ENCODE measurements at regions not wholly inside any gene's neighbourhood (a gene's known extent, or its start where the extent isn't known, plus 50 kb on each side); places are given as distances from the start of the nearest gene placed in this dataset.
A peak's percentile ranks its signal among the peaks of the same experiment; 100 is the strongest.

GRCh38 chr5:12707560-12707959 is 803.3 kb upstream of the CTNND2 start:
- Histone ChIP-seq H3K27ac (ENCODE audit: low read length) (no peak overlapping the region), H3K9me3 (ENCODE audit: control insufficient read depth, low read depth, low read length) (no peaks in the 10 kb centered on the region), H3K36me3 (ENCODE audit: control insufficient read depth, low read depth, low read length) (no peaks in the 10 kb centered on the region), H3K4me3 (ENCODE audit: low read length) (no peak overlapping the region), H3K9ac (ENCODE audit: low read length) (no peak overlapping the region), H3K27me3 (ENCODE audit: control insufficient read depth, insufficient read depth, low read length) (no peaks in the 10 kb centered on the region), H3K4me1 (ENCODE audit: control insufficient read depth, low read depth, low read length) (no peaks in the 10 kb centered on the region)

GRCh38 chr5:12704955-12705354 is 800.7 kb upstream of the CTNND2 start:
- H3K9ac ChIP-seq (ENCODE audit: low read length) = no peak overlapping the region
- H3K27me3 ChIP-seq (ENCODE audit: control insufficient read depth, insufficient read depth, low read length) = no peaks in the 10 kb centered on the region
- no peaks in the 10 kb centered on the region for H3K4me1 ChIP-seq (ENCODE audit: control insufficient read depth, low read depth, low read length)
- H3K27ac ChIP-seq (ENCODE audit: low read length) = no peak overlapping the region
- no peak overlapping the region for H3K4me3 ChIP-seq (ENCODE audit: low read length)
- no peaks in the 10 kb centered on the region for H3K36me3 ChIP-seq (ENCODE audit: control insufficient read depth, low read depth, low read length)
- H3K9me3 ChIP-seq (ENCODE audit: control insufficient read depth, low read depth, low read length) = no peaks in the 10 kb centered on the region

GRCh38 chr5:12703254-12703653 is 799.0 kb upstream of the CTNND2 start:
- Histone ChIP-seq H3K9me3 (ENCODE audit: control insufficient read depth, low read depth, low read length) (no peaks in the 10 kb centered on the region), H3K4me3 (ENCODE audit: low read length) (no peak overlapping the region), H3K36me3 (ENCODE audit: control insufficient read depth, low read depth, low read length) (no peaks in the 10 kb centered on the region), H3K27ac (ENCODE audit: low read length) (no peak overlapping the region), H3K4me1 (ENCODE audit: control insufficient read depth, low read depth, low read length) (no peaks in the 10 kb centered on the region), H3K9ac (ENCODE audit: low read length) (no peak overlapping the region), H3K27me3 (ENCODE audit: control insufficient read depth, insufficient read depth, low read length) (no peaks in the 10 kb centered on the region)

GRCh38 chr5:12695651-12696050 is 791.4 kb upstream of the CTNND2 start:
- Histone ChIP-seq H3K4me1 (ENCODE audit: control insufficient read depth, low read depth, low read length) (no peaks in the 10 kb centered on the region), H3K27ac (ENCODE audit: low read length) (no peak overlapping the region), H3K27me3 (ENCODE audit: control insufficient read depth, insufficient read depth, low read length) (no peaks in the 10 kb centered on the region), H3K4me3 (ENCODE audit: low read length) (no peak overlapping the region), H3K9me3 (ENCODE audit: control insufficient read depth, low read depth, low read length) (no peaks in the 10 kb centered on the region), H3K9ac (ENCODE audit: low read length) (no peak overlapping the region), H3K36me3 (ENCODE audit: control insufficient read depth, low read depth, low read length) (no peaks in the 10 kb centered on the region)

- H3K9me3 ChIP-seq (ENCODE audit: control insufficient read depth, low read depth, low read length) = no peaks in the 10 kb centered on the region
- no peak overlapping the region for H3K9ac ChIP-seq (ENCODE audit: low read length)
- no peaks in the 10 kb centered on the region for H3K4me1 ChIP-seq (ENCODE audit: control insufficient read depth, low read depth, low read length)
- H3K36me3 ChIP-seq (ENCODE audit: control insufficient read depth, low read depth, low read length) = no peaks in the 10 kb centered on the region
- no peak overlapping the region for H3K27ac ChIP-seq (ENCODE audit: low read length)
- H3K4me3 ChIP-seq (ENCODE audit: low read length) = no peak overlapping the region
- H3K27me3 ChIP-seq (ENCODE audit: control insufficient read depth, insufficient read depth, low read length) = no peaks in the 10 kb centered on the region
Measured at GRCh38 chr5:12691330-12691729, 787.1 kb upstream of the CTNND2 start.

- no peak overlapping the region for H3K4me3 ChIP-seq (ENCODE audit: low read length)
- H3K9ac ChIP-seq (ENCODE audit: low read length) = no peak overlapping the region
- no peaks in the 10 kb centered on the region for H3K27me3 ChIP-seq (ENCODE audit: control insufficient read depth, insufficient read depth, low read length)
- H3K36me3 ChIP-seq (ENCODE audit: control insufficient read depth, low read depth, low read length) = no peaks in the 10 kb centered on the region
- H3K4me1 ChIP-seq (ENCODE audit: control insufficient read depth, low read depth, low read length) = no peaks in the 10 kb centered on the region
- no peaks in the 10 kb centered on the region for H3K9me3 ChIP-seq (ENCODE audit: control insufficient read depth, low read depth, low read length)
- no peak overlapping the region for H3K27ac ChIP-seq (ENCODE audit: low read length)
Measured at GRCh38 chr5:12690361-12690760, 786.1 kb upstream of the CTNND2 start.

- no peaks in the 10 kb centered on the region for H3K9me3 ChIP-seq (ENCODE audit: control insufficient read depth, low read depth, low read length)
- H3K9ac ChIP-seq (ENCODE audit: low read length) = no peak overlapping the region
- no peaks in the 10 kb centered on the region for H3K36me3 ChIP-seq (ENCODE audit: control insufficient read depth, low read depth, low read length)
- H3K4me3 ChIP-seq (ENCODE audit: low read length) = no peak overlapping the region
- no peak overlapping the region for H3K27ac ChIP-seq (ENCODE audit: low read length)
- no peaks in the 10 kb centered on the region for H3K27me3 ChIP-seq (ENCODE audit: control insufficient read depth, insufficient read depth, low read length)
- no peaks in the 10 kb centered on the region for H3K4me1 ChIP-seq (ENCODE audit: control insufficient read depth, low read depth, low read length)
Measured at GRCh38 chr5:12683249-12683648, 779.0 kb upstream of the CTNND2 start.

- H3K4me3 ChIP-seq (ENCODE audit: low read length) = no peak overlapping the region
- H3K4me1 ChIP-seq (ENCODE audit: control insufficient read depth, low read depth, low read length) = no peaks in the 10 kb centered on the region
- H3K9me3 ChIP-seq (ENCODE audit: control insufficient read depth, low read depth, low read length) = no peaks in the 10 kb centered on the region
- no peaks in the 10 kb centered on the region for H3K27me3 ChIP-seq (ENCODE audit: control insufficient read depth, insufficient read depth, low read length)
- H3K27ac ChIP-seq (ENCODE audit: low read length) = no peak overlapping the region
- no peak overlapping the region for H3K9ac ChIP-seq (ENCODE audit: low read length)
- no peaks in the 10 kb centered on the region for H3K36me3 ChIP-seq (ENCODE audit: control insufficient read depth, low read depth, low read length)
Measured at GRCh38 chr5:12679731-12680130, 775.5 kb upstream of the CTNND2 start.

- Histone ChIP-seq H3K9me3 (ENCODE audit: control insufficient read depth, low read depth, low read length) (no peaks in the 10 kb centered on the region), H3K36me3 (ENCODE audit: control insufficient read depth, low read depth, low read length) (no peaks in the 10 kb centered on the region), H3K9ac (ENCODE audit: low read length) (no peak overlapping the region), H3K27me3 (ENCODE audit: control insufficient read depth, insufficient read depth, low read length) (no peaks in the 10 kb centered on the region), H3K4me1 (ENCODE audit: control insufficient read depth, low read depth, low read length) (peaks cover 14% of the 10 kb centered on the region), H3K4me3 (ENCODE audit: low read length) (no peak overlapping the region), H3K27ac (ENCODE audit: low read length) (no peak overlapping the region)
Measured at GRCh38 chr5:12675959-12676358, 771.7 kb upstream of the CTNND2 start.

- no peaks in the 10 kb centered on the region for H3K36me3 ChIP-seq (ENCODE audit: control insufficient read depth, low read depth, low read length)
- H3K4me3 ChIP-seq (ENCODE audit: low read length) = no peak overlapping the region
- H3K27ac ChIP-seq (ENCODE audit: low read length) = no peak overlapping the region
- H3K27me3 ChIP-seq (ENCODE audit: control insufficient read depth, insufficient read depth, low read length) = no peaks in the 10 kb centered on the region
- H3K9ac ChIP-seq (ENCODE audit: low read length) = no peak overlapping the region
- no peaks in the 10 kb centered on the region for H3K9me3 ChIP-seq (ENCODE audit: control insufficient read depth, low read depth, low read length)
- H3K4me1 ChIP-seq (ENCODE audit: control insufficient read depth, low read depth, low read length) = peaks cover 39% of the 10 kb centered on the region
Measured at GRCh38 chr5:12672141-12672540, 767.9 kb upstream of the CTNND2 start.

- Histone ChIP-seq H3K36me3 (ENCODE audit: control insufficient read depth, low read depth, low read length) (no peaks in the 10 kb centered on the region), H3K9me3 (ENCODE audit: control insufficient read depth, low read depth, low read length) (no peaks in the 10 kb centered on the region), H3K4me3 (ENCODE audit: low read length) (no peak overlapping the region), H3K4me1 (ENCODE audit: control insufficient read depth, low read depth, low read length) (peaks cover 39% of the 10 kb centered on the region), H3K27ac (ENCODE audit: low read length) (peak overlapping the region; percentile 12), H3K9ac (ENCODE audit: low read length) (no peak overlapping the region), H3K27me3 (ENCODE audit: control insufficient read depth, insufficient read depth, low read length) (no peaks in the 10 kb centered on the region)
Measured at GRCh38 chr5:12669326-12669725, 765.1 kb upstream of the CTNND2 start.

- Histone ChIP-seq H3K27ac (ENCODE audit: low read length) (peak overlapping the region; percentile 63), H3K4me3 (ENCODE audit: low read length) (no peak overlapping the region), H3K36me3 (ENCODE audit: control insufficient read depth, low read depth, low read length) (peaks cover 3% of the 10 kb centered on the region), H3K9me3 (ENCODE audit: control insufficient read depth, low read depth, low read length) (no peaks in the 10 kb centered on the region), H3K4me1 (ENCODE audit: control insufficient read depth, low read depth, low read length) (peaks cover 39% of the 10 kb centered on the region), H3K27me3 (ENCODE audit: control insufficient read depth, insufficient read depth, low read length) (no peaks in the 10 kb centered on the region), H3K9ac (ENCODE audit: low read length) (peak overlapping the region; percentile 37)
Measured at GRCh38 chr5:12668564-12668963, 764.3 kb upstream of the CTNND2 start.

Measured in iPS-18a (cell line).